ENCODE measurements at regions not wholly inside any gene's neighbourhood (a gene's known extent, or its start where the extent isn't known, plus 50 kb on each side); places are given as distances from the start of the nearest gene placed in this dataset.

GRCh38 chr2:18503376-18504228, 56.9 kb downstream of the RDH14 start:
- DNase-seq (ENCODE audit: low read depth): no peak
- no peak overlapping the region for H3K4me3 ChIP-seq (ENCODE audit: low read depth, low read length)
- in situ Hi-C loops (cut with HindIII; ENCODE audit: low sequenced_read_pairs): loop anchor here (25.0 kb wide), 1 partner anchor 234 kb away; no protein-coding TSS in a partner anchor
- TF ChIP-seq CTCF (IDR thresholded peaks at IDR 0.05; ENCODE audit: low read depth, low read length, missing control alignments): no peak

- H3K4me3 ChIP-seq (ENCODE audit: low read depth, low read length): no peak overlapping the region
- no peak for TF ChIP-seq CTCF (IDR thresholded peaks at IDR 0.05; ENCODE audit: low read depth, low read length, missing control alignments)
- in situ Hi-C loops (cut with HindIII; ENCODE audit: low sequenced_read_pairs): loop anchor here (25.0 kb wide), 1 partner anchor 235 kb away; no protein-coding TSS in a partner anchor
- no peak for DNase-seq (ENCODE audit: low read depth)
Measured at GRCh38 chr2:18502142-18502541, 58.3 kb downstream of the RDH14 start.

GRCh38 chr2:18501729-18502128, 58.7 kb downstream of the RDH14 start:
- no peak for TF ChIP-seq CTCF (IDR thresholded peaks at IDR 0.05; ENCODE audit: low read depth, low read length, missing control alignments)
- in situ Hi-C loops (cut with HindIII; ENCODE audit: low sequenced_read_pairs): loop anchor here (25.0 kb wide), 1 partner anchor 236 kb away; no protein-coding TSS in a partner anchor
- no peak overlapping the region for H3K4me3 ChIP-seq (ENCODE audit: low read depth, low read length)
- no peak for DNase-seq (ENCODE audit: low read depth)

GRCh38 chr2:18501156-18501555, 59.3 kb downstream of the RDH14 start:
- peak; percentile 48 for DNase-seq (ENCODE audit: low read depth)
- H3K4me3 ChIP-seq (ENCODE audit: low read depth, low read length): no peak overlapping the region
- no peak for TF ChIP-seq CTCF (IDR thresholded peaks at IDR 0.05; ENCODE audit: low read depth, low read length, missing control alignments)
- in situ Hi-C loops (cut with HindIII; ENCODE audit: low sequenced_read_pairs): loop anchor here (25.0 kb wide), 1 partner anchor 236 kb away; no protein-coding TSS in a partner anchor

GRCh38 chr2:18500333-18500732, 60.1 kb downstream of the RDH14 start:
- in situ Hi-C loops (cut with HindIII; ENCODE audit: low sequenced_read_pairs): loop anchor here (25.0 kb wide), 1 partner anchor 237 kb away; no protein-coding TSS in a partner anchor
- peak; percentile 76 for DNase-seq (ENCODE audit: low read depth)
- H3K4me3 ChIP-seq (ENCODE audit: low read depth, low read length): no peak overlapping the region
- no peak for TF ChIP-seq CTCF (IDR thresholded peaks at IDR 0.05; ENCODE audit: low read depth, low read length, missing control alignments)

- no peak for TF ChIP-seq CTCF (IDR thresholded peaks at IDR 0.05; ENCODE audit: low read depth, low read length, missing control alignments)
- DNase-seq (ENCODE audit: low read depth): no peak
- no peak overlapping the region for H3K4me3 ChIP-seq (ENCODE audit: low read depth, low read length)
- in situ Hi-C loops (cut with HindIII; ENCODE audit: low sequenced_read_pairs): no loop called here
Measured at GRCh38 chr2:18498531-18498930, 61.9 kb downstream of the RDH14 start.
